GM21619 (cell line): ENCODE measurements at regions not wholly inside any gene's neighbourhood (a gene's known extent, or its start where the extent isn't known, plus 50 kb on each side); places are given as distances from the start of the nearest gene placed in this dataset.

ENCODE experiments used
- ATAC-seq: cut with Tn5 transposase; IDR thresholded peaks from one replicate; pipeline ENCODE4 v1.9.1; 2021; ENCODE audit not compliant: unreplicated experiment

DNA sequence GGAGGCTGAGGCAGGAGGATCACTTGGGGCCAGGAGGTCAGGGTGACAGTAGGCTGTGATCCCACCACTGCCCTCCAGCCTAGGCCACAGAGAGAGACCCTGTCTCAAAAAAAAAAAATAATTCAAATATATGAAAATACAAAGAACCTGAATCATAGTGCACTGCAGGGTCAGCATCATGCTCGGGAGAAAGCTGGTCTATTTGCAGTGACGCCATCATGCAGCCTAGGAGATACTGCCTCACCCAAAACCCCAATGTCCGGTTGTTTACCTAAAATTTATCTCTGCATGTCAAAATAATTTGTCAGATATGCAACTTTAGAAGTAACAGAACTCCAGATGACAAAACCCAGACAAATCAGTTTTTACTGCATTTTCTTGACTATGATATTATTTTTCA, 61.5 kb upstream of the ALKAL2 start:
- ATAC-seq = no peak

DNA sequence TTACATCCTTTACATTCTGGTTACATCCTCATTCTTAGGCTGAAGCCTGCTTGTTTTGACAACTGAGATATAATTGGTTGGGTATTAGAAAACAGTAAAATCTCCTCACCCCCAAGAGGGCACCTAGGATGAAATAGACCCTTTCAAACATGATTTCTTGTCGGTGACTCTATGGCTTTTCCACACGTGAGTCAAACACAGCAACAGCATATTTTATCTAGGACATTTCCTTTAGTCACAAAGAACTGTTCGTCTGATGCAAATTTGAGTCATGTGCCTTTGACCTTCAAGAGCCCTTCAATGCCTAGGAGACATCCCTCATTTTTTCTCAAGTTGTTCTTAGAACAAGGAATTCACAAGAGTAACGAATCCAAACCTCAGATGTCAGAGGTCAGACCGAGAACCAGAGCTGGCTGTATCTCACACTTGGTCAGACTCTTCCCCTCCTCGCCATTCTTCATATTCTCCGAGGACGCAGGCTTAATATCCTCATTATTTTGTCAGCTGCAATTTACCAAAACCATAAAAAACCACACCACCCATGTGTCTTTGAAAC, 60.5 kb upstream of the ALKAL2 start:
- no peak for ATAC-seq

DNA sequence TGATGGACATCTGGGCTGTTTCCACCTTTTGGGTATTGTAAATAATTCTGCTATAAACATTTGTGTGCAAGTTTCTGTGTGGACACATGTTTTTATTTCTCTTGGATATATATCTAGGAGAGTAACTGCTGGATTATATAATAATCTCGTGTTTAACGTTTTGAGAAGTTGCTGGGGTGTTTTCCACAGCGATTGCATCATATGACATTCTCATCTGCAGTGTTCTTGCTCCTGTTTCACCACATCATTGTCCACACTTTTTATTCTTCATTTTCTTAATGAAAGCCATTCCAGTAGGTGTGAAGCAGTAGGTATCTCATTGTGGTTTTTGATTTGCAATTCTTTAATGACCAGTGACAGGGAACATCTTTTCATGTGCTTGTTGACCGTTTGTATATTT, 56.9 kb upstream of the ALKAL2 start:
- ATAC-seq = no peak

- ATAC-seq = no peak
Observed at GRCh38 chr2:343355-343754, 55.5 kb upstream of the ALKAL2 start.

GRCh38 chr2:341912-342311, 54.0 kb upstream of the ALKAL2 start:
- ATAC-seq = no peak

DNA sequence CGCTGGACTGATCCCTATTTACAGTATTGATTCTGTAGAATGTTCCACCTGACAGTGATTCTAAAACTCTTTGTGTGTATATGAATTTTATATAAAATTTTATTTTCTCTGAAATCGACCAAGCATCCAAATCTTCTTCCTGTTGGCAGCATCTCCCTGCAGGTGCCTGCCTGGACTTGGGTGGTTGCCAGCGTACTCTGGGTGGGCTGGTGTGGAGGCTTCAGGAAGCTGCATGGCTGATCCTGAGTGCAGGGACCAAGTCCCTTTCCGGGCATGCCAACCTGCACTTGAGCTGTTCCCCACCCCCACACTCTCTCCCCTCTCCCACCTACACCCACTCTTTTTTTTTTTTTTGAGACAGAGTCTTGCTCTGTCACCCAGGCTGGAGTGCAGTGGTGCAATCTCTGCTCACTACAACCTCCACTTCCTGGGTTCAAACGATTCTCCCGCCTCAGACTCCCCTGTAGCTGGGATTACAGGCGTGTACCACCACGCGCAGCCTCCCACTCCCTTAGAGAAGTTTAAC, 53.2 kb upstream of the ALKAL2 start:
- no peak for ATAC-seq
